Limb (tissue), 2 donors: ENCODE measurements at regions not wholly inside any gene's neighbourhood (a gene's known extent, or its start where the extent isn't known, plus 50 kb on each side); places are given as distances from the start of the nearest gene placed in this dataset.

Experiments
- DNase-seq, 2 donors: peaks; one replicate each; pipeline ENCODE4 v3.0.0-alpha.2; 2016; ENCODE audit errors: extremely low spot score in 2 of 2

DNA sequence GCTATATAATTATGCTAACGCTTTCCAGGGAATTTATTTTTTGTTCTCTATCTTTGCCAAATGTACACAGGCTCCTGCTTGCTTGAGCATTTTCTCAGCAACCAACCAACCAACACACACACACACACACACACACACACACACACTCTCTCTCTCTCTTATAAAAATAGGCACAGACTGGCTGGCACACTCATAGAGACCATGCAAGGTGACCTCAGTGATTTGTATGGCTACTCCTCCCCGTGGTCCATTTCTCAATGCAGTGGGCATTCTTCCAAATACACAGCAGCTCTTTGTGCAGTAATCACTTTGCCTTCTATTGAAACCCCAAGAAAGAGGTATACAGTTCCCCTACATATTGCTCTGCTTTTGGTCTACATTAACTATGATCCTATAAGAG is 416.0 kb downstream of the MAN2A1 start:
- DNase-seq, result no peak

DNA sequence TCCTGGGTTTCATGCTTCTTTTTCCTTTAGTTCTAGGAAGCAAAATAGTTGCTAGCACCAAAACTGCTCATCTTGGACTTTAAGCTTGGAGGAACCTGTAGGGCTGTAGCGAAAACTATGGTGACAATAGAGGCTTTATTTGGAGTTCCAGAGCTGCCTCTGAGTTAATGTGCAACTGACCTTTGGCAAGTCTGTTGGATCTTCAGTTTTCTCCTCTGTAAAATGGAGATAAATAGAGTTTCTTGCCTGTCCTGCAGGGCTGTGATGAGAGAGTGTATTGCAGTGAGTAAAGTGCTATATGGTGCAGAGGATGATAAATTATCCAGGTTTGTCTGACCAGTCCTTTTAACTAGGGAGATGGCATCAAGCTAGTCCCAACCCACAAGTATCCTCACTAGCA is 417.0 kb downstream of the MAN2A1 start:
- DNase-seq, result no peak

DNA sequence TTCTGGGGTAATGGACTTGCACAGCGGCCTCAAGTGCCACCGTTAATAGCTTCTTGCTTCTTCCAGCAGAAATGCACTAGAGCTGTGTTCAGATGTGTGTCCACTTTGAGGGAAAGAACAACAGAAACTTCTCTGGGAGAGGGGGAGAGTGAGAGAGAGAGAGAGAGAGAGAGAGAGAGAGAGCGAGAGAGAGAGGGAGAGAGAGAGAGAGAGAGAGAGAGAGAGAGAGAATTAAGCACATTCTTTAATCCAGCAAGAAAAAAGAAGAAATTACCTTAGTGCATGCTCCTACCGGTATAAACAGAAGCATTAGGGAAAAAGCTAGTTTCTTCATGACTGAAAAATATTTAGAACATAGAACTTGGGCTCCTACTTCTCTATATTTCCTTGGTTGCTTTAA is 418.8 kb downstream of the MAN2A1 start:
- DNase-seq, result no peak

DNA sequence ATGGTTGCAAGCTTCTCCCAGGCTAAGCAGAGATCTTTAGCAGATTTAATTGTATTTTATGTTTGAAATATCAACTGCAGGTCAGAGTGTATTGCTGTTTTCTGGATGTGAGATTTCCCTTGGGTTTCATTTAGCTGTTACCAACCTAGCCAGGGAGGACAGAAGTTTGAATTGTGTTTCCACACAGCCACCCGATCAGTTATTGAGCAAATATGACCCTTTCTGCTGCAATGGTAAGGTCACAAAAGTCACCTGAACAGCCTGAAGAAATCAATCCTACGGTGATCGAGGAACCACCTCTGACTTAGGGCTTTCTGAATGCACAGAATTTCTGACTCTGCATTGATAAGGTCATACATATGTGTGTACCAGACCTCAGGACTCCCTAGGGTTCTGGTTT is 419.9 kb downstream of the MAN2A1 start:
- no peak for DNase-seq

DNA sequence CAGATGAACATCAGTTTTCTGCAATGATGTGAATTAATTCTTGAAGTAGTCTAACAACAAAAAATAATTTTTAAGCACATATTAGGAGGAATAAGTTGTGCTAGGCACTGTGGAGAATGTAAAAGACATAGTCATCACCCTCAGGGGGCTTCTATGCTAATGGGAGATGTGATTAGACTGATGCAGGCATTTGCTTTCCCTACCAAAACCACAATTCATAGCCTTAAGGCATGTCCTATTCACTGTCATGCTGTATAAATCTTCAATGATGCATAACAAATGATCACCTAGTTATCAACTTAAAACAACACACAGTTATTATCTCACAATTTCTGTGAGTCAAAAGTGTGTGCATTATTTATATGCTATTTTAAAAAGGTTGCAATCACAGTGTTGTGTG is 422.6 kb downstream of the MAN2A1 start:
- no peak for DNase-seq

DNA sequence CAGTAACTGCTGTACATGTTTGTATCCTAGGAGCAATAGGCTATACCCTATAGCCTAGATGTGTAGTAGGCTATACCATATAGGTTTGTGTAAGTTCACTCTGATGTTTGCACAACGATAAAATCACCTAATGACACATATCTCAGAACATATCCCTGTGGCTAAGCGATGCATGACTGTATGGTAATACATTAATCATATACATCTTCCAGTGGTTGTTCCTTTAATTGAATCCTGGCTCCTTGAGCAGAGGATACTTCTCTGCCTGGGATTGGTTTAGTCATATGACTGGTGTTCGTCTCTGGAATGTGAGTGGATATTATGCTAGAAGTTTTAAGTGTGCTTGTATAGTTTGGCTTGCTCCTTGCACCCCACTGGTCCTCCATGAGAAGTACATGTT is 425.8 kb downstream of the MAN2A1 start:
- no peak for DNase-seq

DNA sequence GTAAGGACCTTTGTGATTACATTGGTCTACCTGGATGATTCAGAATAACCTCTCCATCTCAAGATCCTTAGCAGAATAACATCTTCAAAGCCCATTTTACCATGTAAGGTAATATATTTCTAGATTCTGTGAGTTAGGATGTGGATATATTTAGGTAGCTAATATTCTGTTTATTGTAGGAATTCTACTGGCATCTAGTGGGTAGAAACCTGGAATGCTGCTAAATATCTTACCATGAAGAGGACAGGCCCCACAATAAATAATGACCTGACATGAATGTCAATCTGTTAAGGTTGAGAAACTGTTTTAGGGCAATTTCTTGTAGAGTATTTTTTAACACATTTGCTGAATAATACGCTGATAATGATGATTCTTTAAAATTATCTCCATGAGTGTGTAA is 426.8 kb downstream of the MAN2A1 start:
- DNase-seq, result no peak

DNA sequence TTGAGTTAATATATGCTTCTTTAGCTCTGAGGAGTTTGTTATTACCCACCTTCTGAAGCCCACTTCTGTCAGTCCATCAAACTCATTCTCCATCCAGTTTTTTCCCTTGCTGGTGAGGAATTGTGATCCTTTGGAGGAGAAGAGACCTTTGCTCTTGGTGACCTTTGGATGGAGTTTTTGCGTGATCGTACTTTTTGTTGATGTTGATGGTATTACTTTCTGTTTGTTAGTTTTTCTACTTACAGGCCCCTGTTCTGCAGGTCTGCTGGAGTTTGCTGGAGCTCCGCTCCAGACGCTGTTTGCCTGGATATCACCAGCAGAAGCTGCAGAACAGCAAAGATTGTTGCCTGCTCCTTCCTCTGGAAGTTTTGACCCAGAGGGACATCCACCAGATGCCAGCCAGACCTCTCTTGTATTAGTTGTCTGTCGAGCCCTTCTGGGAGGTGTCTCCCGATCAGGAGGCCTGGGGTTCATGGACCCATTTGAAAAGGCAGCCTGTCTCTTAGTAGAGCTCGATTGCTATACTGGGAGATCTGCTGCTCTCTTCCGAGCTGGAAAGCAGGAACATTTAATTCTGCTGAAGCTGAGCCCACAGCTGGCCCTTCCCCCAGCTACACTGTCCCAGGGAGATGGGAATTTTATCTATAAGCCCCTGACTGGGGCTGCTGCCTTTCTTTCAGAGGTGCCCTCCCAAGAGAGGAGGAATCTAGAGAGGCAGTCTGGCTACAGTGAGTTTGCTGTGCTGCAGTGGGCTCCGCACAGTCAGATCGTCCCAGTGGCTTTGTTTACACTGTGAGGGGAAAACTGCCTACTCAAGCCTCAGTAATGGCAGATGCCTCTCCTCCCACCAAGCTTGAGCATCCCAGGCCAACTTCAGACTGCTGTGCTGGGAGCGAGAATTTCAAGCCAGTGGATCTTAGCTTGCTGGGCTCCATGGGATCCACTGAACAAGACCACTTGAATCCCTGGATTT is 445.5 kb downstream of the MAN2A1 start:
- no peak for DNase-seq

DNA sequence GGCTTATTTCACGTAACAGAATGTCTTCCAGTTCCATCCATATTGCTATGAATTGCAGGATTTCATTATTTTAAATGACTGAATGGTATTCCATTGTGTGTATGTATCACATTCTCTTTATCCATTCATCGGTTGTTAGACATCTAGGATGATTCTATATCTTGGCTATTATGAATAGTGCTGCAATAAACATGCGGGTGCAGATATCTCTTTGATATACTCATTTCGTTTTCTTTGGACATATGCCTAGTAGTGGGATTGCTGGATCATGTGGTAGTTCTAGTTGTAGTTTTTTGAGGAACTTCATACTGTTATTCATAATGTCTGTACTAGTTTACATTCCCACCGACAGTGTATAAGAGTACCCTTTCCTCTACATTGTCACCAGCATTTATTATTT is 460.5 kb downstream of the MAN2A1 start:
- DNase-seq, result no peak

DNA sequence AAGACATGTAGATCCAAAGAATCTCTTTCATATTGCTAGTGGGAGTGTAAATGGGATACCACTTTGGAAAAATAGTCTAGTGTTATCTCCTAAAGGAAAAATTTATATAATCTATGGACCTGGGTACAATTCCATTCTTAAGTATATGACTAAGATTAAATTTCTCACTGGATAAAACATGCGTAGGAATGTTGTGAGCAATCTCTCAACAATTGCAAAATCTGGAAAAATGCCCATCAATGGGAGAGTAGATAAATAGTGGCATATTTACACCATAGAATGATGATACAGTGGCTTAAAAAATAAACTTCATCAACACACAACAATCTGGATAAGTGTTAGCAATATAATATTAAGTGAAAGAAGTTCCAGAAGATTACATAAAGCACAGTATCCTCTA is 469.5 kb downstream of the MAN2A1 start:
- no peak for DNase-seq

DNA sequence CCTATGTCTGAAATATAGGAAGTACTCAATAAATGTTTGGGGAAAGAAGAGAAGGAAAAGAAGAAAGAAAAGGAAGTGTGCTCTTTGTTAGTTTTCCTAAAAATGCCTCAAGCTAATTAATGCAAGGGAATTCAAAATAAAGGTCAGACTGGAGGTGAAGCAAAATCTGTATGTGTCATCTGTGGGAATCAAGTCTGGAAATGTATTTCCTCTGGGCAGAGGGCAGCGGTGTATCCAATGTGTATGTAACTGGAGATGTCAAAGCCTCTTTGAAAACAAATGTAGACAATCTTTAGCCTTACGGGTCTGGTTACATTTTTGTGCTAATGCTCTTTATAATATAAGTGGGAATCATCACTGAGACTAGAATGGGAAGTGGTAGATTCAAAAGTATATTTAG is 471.4 kb downstream of the MAN2A1 start:
- DNase-seq, result no peak

DNA sequence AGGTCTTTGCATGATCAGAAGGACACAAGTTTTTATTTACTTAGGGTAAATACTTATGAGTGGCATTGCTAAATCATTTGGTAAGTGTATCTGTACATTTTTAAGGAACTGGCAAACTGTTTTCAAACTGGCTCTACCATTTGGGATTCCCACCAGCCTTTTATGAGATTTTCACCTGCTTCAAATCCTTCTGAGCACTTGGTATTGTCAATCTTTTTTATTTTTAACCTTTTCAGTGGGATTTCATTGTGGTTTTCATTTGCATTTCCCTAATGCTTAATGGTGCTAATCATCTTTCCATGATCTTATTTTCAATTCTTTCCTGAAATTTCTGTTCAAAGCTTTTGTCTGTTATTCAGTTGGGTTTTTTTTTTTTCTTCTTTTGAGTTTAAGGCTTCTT is 475.6 kb downstream of the MAN2A1 start:
- DNase-seq, result no peak

DNA sequence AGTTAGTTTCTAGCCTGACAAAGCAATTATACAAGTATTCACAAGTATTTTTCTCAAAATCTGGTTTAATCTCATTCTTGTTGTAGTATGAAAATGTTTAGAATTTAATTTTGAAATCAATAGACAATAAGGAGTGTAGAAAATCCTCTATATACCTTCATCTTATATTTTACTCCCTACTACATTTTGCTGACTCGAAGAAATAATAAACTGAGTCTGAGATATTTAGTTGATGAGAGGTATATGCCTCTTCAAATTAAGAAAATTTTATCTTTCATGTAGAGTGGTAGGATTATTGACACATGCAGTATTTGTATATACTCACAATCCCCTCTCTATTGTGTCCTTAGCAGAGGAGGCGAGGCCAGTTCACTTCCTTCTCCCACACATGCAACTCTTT is 477.7 kb downstream of the MAN2A1 start:
- no peak for DNase-seq

DNA sequence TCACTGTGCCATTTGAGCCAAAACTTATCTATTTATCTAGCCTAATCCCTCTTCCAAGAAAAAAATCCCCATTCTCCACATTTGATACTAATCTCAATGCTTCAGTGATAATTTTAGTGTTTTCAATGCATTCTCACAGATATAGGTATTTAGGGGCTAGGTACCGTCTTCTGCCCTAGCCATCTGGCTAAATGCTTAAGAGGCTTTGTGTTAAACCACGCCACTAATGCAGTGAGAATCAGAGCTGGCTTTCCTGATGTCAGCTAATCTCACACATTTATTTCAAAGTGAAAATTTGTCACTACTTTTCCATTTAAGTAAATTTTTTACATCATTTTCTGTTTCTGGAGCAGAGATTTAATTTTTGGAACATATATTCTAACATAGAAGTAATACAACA is 479.7 kb downstream of the MAN2A1 start:
- no peak for DNase-seq

DNA sequence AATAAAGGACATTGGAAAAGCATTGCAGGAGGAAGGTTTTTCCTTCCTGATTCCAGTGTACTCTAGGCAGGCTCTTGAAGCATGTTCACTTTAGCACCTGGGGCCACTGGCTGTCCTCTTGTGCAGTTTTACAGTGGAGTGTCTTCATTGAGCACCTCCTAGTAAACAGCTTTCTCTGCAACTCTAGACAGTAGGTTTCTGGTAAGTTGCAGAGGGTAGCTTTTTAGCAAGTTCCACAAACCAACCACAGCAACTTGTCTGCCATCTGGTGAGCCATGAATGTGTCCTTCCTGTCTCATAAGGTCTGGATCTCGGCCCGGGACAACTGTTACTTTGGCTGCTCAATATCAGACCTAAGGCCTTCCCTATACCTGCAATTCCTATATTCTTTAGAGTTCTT is 488.0 kb downstream of the MAN2A1 start:
- no peak for DNase-seq

DNA sequence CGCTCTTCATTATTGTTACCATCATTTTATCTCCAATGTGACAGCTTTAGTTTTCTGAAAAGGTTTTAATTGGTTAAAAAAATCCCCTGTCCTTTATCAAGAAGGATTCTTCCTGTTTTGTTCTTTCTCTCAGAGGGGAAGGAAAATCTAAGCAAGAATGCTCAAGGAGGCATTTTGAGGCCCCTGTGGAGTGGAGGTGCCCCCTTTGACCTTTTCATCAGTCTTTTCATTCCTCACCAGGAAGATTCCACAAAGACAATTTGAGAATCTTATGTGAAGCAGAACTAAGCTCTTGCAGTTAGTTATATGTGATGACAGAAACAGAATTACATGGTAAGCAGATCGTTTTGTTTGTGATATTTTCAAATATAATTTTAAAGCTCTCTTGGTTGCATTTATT is 489.6 kb downstream of the MAN2A1 start:
- no peak for DNase-seq

DNA sequence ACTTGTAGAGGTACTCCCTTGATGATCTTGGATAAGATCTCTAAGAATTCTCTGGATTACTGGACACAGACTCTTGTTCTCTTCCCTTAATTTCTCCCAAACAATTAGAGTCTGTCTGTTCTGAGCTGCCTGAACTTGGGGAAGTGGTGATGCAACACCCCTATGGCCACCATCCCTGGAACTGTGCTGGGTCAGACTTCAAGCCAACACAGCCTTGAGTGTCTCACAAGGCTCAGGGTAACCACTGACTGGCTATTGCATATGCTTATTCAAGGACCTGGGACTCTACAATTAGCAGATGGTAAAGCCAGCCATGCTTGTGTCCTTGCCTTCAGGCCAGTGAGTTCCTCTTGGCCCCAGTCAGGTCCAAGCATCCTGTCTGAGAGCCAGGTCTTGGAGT is 504.5 kb downstream of the MAN2A1 start:
- DNase-seq, result no peak

DNA sequence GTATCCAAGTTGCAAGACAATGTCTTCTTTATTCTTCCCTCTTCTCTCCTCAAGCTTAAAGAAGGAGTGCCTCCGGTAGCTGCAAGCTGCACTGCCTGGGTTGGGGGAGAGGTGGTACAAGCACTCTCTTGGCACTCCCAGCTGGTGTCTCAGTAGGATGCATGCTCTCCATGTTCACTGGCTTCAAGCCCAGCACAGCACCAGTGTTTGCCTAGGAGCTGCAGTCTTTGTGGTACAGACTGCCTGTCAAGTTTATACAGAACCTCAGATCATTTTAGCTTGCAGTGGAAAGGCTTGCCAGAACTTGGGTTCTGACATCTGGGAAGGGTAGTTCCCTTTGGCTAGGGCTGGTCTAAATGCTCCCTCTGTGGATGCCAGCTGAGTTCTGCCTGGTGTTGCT is 505.6 kb downstream of the MAN2A1 start:
- DNase-seq, result no peak

DNA sequence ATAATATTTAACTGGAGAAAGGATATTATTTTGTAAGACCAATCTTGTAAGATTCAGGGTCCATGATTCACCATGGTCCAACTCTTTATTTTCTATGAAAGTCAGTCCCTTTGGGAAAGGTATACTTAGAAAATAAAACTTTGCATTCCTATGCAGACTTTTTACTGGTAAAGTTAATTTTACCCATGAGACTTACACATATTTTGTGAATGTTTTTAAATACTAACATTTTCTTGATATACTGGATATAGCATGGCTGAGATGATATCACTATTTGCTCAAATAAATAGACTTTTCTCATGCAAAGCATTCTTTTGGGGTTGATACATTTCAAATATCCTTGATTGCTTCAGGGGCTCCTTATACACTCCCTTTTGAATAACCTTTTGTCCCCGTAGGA is 512.1 kb downstream of the MAN2A1 start:
- no peak for DNase-seq

DNA sequence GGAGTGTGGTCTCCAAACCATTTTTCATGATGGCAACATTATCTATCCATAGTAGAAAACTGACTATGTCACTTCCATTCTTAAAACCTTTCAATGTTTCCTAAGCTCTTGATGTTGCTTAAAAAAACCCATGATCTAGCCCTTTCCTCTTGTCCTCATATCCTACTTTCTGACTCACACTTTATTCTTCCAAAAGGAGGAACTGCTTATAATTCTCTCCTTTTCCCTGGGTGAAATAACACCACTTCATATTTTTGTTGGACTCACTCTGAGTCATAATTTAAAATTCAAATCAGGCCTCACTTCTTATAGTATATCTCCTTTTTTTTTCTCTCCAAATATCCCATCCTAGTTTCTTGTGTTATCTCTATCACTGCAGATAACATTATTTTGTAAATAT is 513.9 kb downstream of the MAN2A1 start:
- DNase-seq, result no peak

DNA sequence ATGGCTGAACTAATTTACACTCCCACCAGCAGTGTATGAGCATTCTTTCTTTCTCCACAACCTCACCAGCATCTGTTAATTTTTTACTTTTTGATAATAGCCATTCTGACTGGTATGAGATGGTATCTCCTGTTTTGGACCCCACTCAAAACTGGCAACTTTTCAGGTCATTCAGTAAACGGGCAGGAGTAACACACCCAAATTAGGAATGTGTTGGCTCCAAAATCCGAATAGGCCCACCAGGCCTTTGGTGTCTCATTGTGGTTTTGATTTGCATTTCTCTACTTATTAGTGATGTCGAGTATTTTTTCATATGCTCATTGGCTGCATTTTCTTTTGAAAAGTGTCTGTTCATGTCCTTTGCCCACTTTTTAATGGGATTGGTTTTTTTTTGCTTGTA is 517.1 kb downstream of the TMEM232 start:
- no peak for DNase-seq

DNA sequence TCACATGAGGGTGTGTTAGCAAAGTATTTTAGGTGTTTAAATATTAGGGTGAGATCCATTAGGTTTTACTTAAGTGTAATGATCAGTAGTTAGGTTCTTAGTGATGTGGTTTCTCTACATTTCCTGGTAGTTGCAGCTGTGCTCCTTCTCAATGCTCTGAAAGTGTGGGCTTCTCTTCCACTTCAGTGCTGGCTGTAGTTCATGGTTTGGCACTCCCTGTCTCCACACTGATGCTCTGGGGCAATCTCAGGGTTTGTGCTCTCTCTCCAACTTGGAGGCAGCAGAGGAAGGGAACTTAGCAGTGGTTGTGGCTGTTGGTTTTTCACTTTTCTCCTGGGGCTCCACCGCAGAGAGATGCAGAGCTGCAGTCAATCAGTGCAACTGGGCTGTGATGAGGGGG is 507.5 kb downstream of the TMEM232 start:
- DNase-seq, result no peak

DNA sequence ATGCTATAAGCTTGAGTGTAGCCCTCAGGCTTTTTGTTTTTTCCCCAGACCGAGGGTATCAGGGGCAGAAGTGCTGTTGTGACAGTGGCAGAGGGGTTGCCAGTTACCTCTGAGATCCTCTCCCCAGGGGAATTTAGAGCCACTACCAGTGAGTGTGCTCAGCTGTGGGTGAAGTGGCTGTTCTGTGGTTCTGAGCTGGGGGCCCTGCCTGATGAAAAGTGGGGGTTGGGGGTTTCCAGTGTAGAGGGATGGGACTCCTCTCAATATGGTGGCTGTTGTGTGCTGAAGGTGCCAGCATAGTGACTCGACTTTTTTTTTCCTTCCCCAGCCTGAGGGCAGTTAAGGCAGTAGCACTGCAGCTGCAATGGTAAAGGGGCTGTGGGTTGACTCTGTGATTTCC is 506.7 kb downstream of the TMEM232 start:
- DNase-seq, result no peak

DNA sequence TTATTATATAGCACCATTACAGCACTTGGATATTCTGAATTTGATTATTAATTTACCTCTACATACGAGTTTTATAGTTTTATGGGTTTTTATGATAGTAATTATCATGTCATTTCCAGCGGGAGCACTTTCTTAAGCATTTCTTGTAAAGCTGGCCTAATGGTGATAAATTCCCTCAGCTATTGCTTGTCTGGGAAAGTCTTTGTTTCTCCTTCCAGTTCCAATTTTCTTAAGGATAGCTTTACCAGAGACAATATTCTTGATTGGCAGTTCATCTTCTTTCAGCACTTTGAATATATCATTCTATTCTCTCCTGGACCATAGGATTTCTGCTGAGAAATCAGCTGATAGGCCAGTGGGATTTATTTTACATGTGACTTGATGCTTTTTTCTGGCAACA is 505.4 kb downstream of the TMEM232 start:
- DNase-seq, result no peak
